ENCODE measurements at regions not wholly inside any gene's neighbourhood (a gene's known extent, or its start where the extent isn't known, plus 50 kb on each side); places are given as distances from the start of the nearest gene placed in this dataset.

DNA sequence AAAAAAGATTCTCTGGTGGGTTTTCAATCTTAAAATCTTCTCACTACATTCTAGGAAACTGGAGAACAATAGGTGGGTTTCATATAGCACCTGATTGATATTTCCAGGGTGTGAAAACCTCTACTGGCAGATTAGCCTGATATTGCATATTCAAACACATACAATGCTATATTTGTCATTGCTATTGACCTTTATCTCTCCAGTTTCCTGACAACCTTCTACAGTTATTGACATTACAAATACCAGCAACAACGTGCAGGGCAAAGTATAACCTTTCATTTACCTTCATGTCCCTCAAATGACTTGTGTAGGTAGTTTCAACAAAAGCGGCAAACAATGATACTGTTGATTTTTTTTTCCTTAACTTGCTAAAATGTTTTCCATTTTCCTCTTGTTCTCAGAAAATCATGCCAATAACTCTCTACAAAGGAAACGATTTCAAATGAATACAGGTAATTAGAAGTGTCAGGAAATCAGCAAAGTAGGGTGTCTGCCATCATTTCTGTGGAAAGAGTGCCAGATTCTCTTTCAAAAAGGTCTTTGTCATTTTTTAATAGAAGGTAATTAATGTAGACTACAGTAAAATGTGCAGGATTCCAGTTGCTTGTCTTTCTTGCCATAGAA is 72.6 kb upstream of the CDIN1 start (continued):
- TF ChIP-seq IRF9 (CRISPR knock-in tag; IDR thresholded peaks at IDR 0.05; ENCODE audit: borderline replicate concordance) (no peak), ARNT2 (CRISPR knock-in tag; IDR thresholded peaks at IDR 0.05; ENCODE audit: low read depth) (peak; percentile 41; the same call in 1 of the 2 replicates), MED8 (CRISPR knock-in tag; IDR thresholded peaks at IDR 0.05; ENCODE audit: insufficient replicate concordance) (no peak), HIVEP1 (CRISPR knock-in tag; IDR thresholded peaks at IDR 0.05) (no peak), SRF (IDR thresholded peaks at IDR 0.05; ENCODE audit: low read depth, low read length) (peak; percentile 81), SOX5 (CRISPR knock-in tag; IDR thresholded peaks at IDR 0.05; ENCODE audit: borderline replicate concordance) (peak; percentile 100), PTBP1 (IDR thresholded peaks at IDR 0.05; ENCODE audit: low read depth, low read length, poor library complexity, severe bottlenecking) (no peak), RFX5 (IDR thresholded peaks at IDR 0.05; ENCODE audit: low read depth, low read length) (no peak), ELF4 (CRISPR knock-in tag; IDR thresholded peaks at IDR 0.05; ENCODE audit: borderline replicate concordance) (no peak), NR2F2 (IDR thresholded peaks at IDR 0.05; ENCODE audit: borderline replicate concordance, low read depth) (peak; percentile 99), ZMYM3 (CRISPR knock-in tag; IDR thresholded peaks at IDR 0.05) (no peak), ZNF792 (CRISPR knock-in tag; IDR thresholded peaks at IDR 0.05) (no peak; the same call in 1 of the 2 replicates), TEAD3 (CRISPR knock-in tag; optimal IDR thresholded peaks at IDR 0.05; ENCODE audit: borderline replicate concordance) (peak; percentile 99), XRCC5 (optimal IDR thresholded peaks at IDR 0.05; ENCODE audit: low read length) (no peak), XBP1 (CRISPR knock-in tag; IDR thresholded peaks at IDR 0.05) (no peak), ZNF121 (CRISPR knock-in tag; IDR thresholded peaks at IDR 0.05) (no peak), ZNF567 (CRISPR knock-in tag; IDR thresholded peaks at IDR 0.05; ENCODE audit: borderline replicate concordance) (no peak), MEF2D (CRISPR knock-in tag; IDR thresholded peaks at IDR 0.05) (peak; percentile 97), ZNF577 (CRISPR knock-in tag; IDR thresholded peaks at IDR 0.05; ENCODE audit: borderline replicate concordance, low read depth) (no peak), JUNB (CRISPR knock-in tag; IDR thresholded peaks at IDR 0.05; ENCODE audit: borderline replicate concordance) (peak; percentile 46; the same call in 1 of the 2 replicates)
- TF ChIP-seq, protein P1, sequence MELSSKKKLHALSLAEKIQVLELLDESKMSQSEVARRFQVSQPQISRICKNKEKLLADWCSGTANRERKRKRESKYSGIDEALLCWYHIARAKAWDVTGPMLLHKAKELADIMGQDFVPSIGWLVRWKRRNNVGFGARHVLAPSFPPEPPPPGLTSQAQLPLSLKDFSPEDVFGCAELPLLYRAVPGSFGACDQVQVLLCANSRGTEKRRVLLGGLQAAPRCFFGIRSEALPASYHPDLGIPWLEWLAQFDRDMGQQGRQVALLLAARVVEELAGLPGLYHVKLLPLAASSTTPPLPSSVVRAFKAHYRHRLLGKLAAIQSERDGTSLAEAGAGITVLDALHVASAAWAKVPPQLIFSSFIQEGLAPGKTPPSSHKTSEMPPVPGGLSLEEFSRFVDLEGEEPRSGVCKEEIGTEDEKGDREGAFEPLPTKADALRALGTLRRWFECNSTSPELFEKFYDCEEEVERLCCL (CRISPR knock-in tag; IDR thresholded peaks at IDR 0.05; ENCODE audit: borderline replicate concordance), result no peak
- TF ChIP-seq, protein P2, sequence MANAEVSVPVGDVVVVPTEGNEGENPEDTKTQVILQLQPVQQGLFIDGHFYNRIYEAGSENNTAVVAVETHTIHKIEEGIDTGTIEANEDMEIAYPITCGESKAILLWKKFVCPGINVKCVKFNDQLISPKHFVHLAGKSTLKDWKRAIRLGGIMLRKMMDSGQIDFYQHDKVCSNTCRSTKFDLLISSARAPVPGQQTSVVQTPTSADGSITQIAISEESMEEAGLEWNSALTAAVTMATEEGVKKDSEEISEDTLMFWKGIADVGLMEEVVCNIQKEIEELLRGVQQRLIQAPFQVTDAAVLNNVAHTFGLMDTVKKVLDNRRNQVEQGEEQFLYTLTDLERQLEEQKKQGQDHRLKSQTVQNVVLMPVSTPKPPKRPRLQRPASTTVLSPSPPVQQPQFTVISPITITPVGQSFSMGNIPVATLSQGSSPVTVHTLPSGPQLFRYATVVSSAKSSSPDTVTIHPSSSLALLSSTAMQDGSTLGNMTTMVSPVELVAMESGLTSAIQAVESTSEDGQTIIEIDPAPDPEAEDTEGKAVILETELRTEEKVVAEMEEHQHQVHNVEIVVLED (CRISPR knock-in tag; IDR thresholded peaks at IDR 0.05; ENCODE audit: borderline replicate concordance), result no peak
- TF ChIP-seq, protein P3, sequence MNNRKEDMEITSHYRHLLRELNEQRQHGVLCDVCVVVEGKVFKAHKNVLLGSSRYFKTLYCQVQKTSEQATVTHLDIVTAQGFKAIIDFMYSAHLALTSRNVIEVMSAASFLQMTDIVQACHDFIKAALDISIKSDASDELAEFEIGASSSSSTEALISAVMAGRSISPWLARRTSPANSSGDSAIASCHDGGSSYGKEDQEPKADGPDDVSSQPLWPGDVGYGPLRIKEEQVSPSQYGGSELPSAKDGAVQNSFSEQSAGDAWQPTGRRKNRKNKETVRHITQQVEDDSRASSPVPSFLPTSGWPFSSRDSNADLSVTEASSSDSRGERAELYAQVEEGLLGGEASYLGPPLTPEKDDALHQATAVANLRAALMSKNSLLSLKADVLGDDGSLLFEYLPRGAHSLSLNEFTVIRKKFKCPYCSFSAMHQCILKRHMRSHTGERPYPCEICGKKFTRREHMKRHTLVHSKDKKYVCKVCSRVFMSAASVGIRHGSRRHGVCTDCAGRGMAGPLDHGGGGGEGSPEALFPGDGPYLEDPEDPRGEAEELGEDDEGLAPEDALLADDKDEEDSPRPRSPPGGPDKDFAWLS (CRISPR knock-in tag; IDR thresholded peaks at IDR 0.05; ENCODE audit: borderline replicate concordance), result no peak
- TF ChIP-seq, protein P4, sequence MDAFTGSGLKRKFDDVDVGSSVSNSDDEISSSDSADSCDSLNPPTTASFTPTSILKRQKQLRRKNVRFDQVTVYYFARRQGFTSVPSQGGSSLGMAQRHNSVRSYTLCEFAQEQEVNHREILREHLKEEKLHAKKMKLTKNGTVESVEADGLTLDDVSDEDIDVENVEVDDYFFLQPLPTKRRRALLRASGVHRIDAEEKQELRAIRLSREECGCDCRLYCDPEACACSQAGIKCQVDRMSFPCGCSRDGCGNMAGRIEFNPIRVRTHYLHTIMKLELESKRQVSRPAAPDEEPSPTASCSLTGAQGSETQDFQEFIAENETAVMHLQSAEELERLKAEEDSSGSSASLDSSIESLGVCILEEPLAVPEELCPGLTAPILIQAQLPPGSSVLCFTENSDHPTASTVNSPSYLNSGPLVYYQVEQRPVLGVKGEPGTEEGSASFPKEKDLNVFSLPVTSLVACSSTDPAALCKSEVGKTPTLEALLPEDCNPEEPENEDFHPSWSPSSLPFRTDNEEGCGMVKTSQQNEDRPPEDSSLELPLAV (CRISPR knock-in tag; conservative IDR thresholded peaks at IDR 0.05; ENCODE audit: low read depth), result no peak

All from HepG2 (cell line).